ENCODE measurements at regions not wholly inside any gene's neighbourhood (a gene's known extent, or its start where the extent isn't known, plus 50 kb on each side); places are given as distances from the start of the nearest gene placed in this dataset.

GRCh38 chr1:115196296-115196695, 107.0 kb upstream of the TSPAN2 start:
- no peaks in the 10 kb centered on the region for H3K79me2 ChIP-seq (ENCODE audit: control insufficient read depth, insufficient read depth, low read length)
- ChIA-PET RAD21 (ENCODE audit: unreplicated experiment) (no interaction called here), CTCF (no interaction called here), POLR2A (no interaction called here), SMC1A (ENCODE audit: uncharacterized antibody, unreplicated experiment) (no interaction called here)
- 47% methylated on average over 1 of the region's 1 CpG for WGBS (ENCODE audit: insufficient coverage, insufficient replicate concordance, low lambda C conversion rate, missing lambda C conversion rate)
- in situ Hi-C loops (cut with MboI) (no loop called here), intact Hi-C loops (cut with micrococcal nuclease; ENCODE audit: unreplicated experiment) (no loop called here)
- no peak overlapping the region for H3K9ac ChIP-seq (ENCODE audit: control insufficient read depth, insufficient read depth, low read length)
- no peaks in the 10 kb centered on the region for H3K4me1 ChIP-seq (ENCODE audit: control insufficient read depth, insufficient read depth, low read length)
- H3K27me3 ChIP-seq (replicated peaks in 1 of 2; ENCODE audit: control insufficient read depth in 2 of 2, insufficient read depth in 2 of 2, low read length in 1 of 2) = peaks cover 0 to 3% of the 10 kb centered on the region in 2 experiments; a peak in 1 of 4 replicates
- ATAC-seq (no peak), FAIRE-seq (no peak), DNase-seq (ENCODE audit: low read depth, low spot score) (no peak)
- no peak for TF ChIP-seq NR2F1 (conservative IDR thresholded peaks at IDR 0.05)
- TF ChIP-seq NKRF (conservative IDR thresholded peaks at IDR 0.05) = no peak
- no peak for TF ChIP-seq POLR2AphosphoS5 (IDR thresholded peaks at IDR 0.05; ENCODE audit: low read length)
- no peak for TF ChIP-seq MAX (IDR thresholded peaks at IDR 0.05; ENCODE audit: low read depth, low read length)
- TF ChIP-seq KAT2A (conservative IDR thresholded peaks at IDR 0.05; ENCODE audit: control insufficient read depth, low read depth, low read length) = no peak
- no peak for TF ChIP-seq POLR2A (IDR thresholded peaks at IDR 0.05; ENCODE audit: low read depth, low read length)
- no peak for TF ChIP-seq KLF5 (IDR thresholded peaks at IDR 0.05; ENCODE audit: partially characterized antibody)
- no peak for TF ChIP-seq FOS (IDR thresholded peaks at IDR 0.05; ENCODE audit: borderline replicate concordance, extremely low read depth, insufficient read length)
- TF ChIP-seq POLR2AphosphoS2 (IDR thresholded peaks at IDR 0.05; ENCODE audit: low read depth, low read length) = no peak
- TF ChIP-seq ZNF384 (IDR thresholded peaks at IDR 0.05; ENCODE audit: borderline replicate concordance, low read depth, low read length) = no peak
- no peak for TF ChIP-seq ZNF622 (IDR thresholded peaks at IDR 0.05)
- no peak for TF ChIP-seq TARDBP (IDR thresholded peaks at IDR 0.05; ENCODE audit: borderline replicate concordance)
- TF ChIP-seq E4F1 (IDR thresholded peaks at IDR 0.05; ENCODE audit: borderline replicate concordance, partially characterized antibody) = no peak
- TF ChIP-seq TCF3 (IDR thresholded peaks at IDR 0.05; ENCODE audit: borderline replicate concordance, insufficient read depth, low read depth, low read length) = no peak
- TF ChIP-seq SMAD1 (IDR thresholded peaks at IDR 0.05; ENCODE audit: low read depth, partially characterized antibody) = no peak
- no peak for TF ChIP-seq RB1 (IDR thresholded peaks at IDR 0.05; ENCODE audit: borderline replicate concordance)
- TF ChIP-seq REST (IDR thresholded peaks at IDR 0.05; ENCODE audit: low read depth, low read length) = no peak
- no peak overlapping the region for H3K4me3 ChIP-seq
- no peaks in the 10 kb centered on the region for H4K20me1 ChIP-seq (ENCODE audit: control insufficient read depth, insufficient read depth)
- no TSS peak for BruUV-seq (replicated peaks)
- H3K36me3 ChIP-seq (ENCODE audit: control insufficient read depth in 2 of 2, insufficient read depth in 2 of 2, low read length in 1 of 2) = no peaks in the 10 kb centered on the region
- no peak overlapping the region for H3K4me2 ChIP-seq (ENCODE audit: control insufficient read depth, insufficient read depth)
- no peak overlapping the region for H2AFZ ChIP-seq (ENCODE audit: control insufficient read depth, low read depth, low read length)
- H3K27ac ChIP-seq (ENCODE audit: control insufficient read depth, insufficient read depth) = no peak overlapping the region
- no peaks in the 10 kb centered on the region for H3K9me3 ChIP-seq (replicated peaks; ENCODE audit: control insufficient read depth, insufficient read depth, low read length)

Measured in GM12878 (cell line).